Endothelial cell of umbilical vein (primary cell): ENCODE measurements at regions not wholly inside any gene's neighbourhood (a gene's known extent, or its start where the extent isn't known, plus 50 kb on each side); places are given as distances from the start of the nearest gene placed in this dataset.

Source experiments
- CTCF ChIP-seq, 2 donors: IDR thresholded peaks; 1 replicate in 1 of 2; 2 replicates in 1 of 2; pipeline ENCODE4 v1.5.1; 2011; ENCODE audit warnings: low read length in 2 of 2, mild to moderate bottlenecking in 2 of 2, moderate library complexity in 2 of 2, control low read depth in 1 of 2, inconsistent platforms in 1 of 2, low read depth in 1 of 2; ENCODE audit not compliant: insufficient read depth in 1 of 2; ENCODE audit errors: extremely low read depth in 1 of 2
- EZH2 ChIP-seq: IDR thresholded peaks from 2 replicates; pipeline ENCODE4 v1.6.1; 2012; ENCODE audit warnings: borderline replicate concordance, low read depth, mild to moderate bottlenecking, moderate library complexity, low read length, inconsistent platforms; ENCODE audit not compliant: severe bottlenecking

- TF ChIP-seq CTCF (IDR thresholded peaks at IDR 0.05; ENCODE audit: extremely low read depth in 1 of 2, insufficient read depth in 1 of 2, low read depth in 1 of 2, low read length in 2 of 2) (no peak), EZH2 (no peak)
Measured at GRCh38 chr1:187474336-187474735, 645.6 kb downstream of the PLA2G4A start.
